GM19023 (cell line): ENCODE measurements at regions not wholly inside any gene's neighbourhood (a gene's known extent, or its start where the extent isn't known, plus 50 kb on each side); places are given as distances from the start of the nearest gene placed in this dataset.

ENCODE experiments used
- ATAC-seq: cut with Tn5 transposase; IDR thresholded peaks from one replicate; pipeline ENCODE4 v1.9.1; 2021; ENCODE audit warnings: mild to moderate bottlenecking, moderate library complexity; ENCODE audit not compliant: unreplicated experiment

- ATAC-seq = no peak
Observed at GRCh38 chr11:91871791-91872190, 352.8 kb upstream of the FAT3 start.

- ATAC-seq = no peak
Observed at GRCh38 chr11:91871048-91871447, 353.6 kb upstream of the FAT3 start.

GRCh38 chr11:91869686-91870085, 354.9 kb upstream of the FAT3 start:
- ATAC-seq = no peak

GRCh38 chr11:91866642-91867041, 358.0 kb upstream of the FAT3 start:
- no peak for ATAC-seq

- ATAC-seq = no peak
Observed at GRCh38 chr11:91860661-91861060, 364.0 kb upstream of the FAT3 start.

- no peak for ATAC-seq
Observed at GRCh38 chr11:91859666-91860065, 365.0 kb upstream of the FAT3 start.

- ATAC-seq = no peak
Observed at GRCh38 chr11:91857179-91857578, 367.4 kb upstream of the FAT3 start.

GRCh38 chr11:91854780-91855179, 369.8 kb upstream of the FAT3 start:
- no peak for ATAC-seq

- ATAC-seq = no peak
Observed at GRCh38 chr11:91854171-91854570, 370.4 kb upstream of the FAT3 start.

- ATAC-seq = no peak
Observed at GRCh38 chr11:91851908-91852307, 372.7 kb upstream of the FAT3 start.

GRCh38 chr11:91850533-91851275, 373.9 kb upstream of the FAT3 start:
- ATAC-seq = no peak

GRCh38 chr11:91850021-91850420, 374.6 kb upstream of the FAT3 start:
- no peak for ATAC-seq

GRCh38 chr11:91846649-91847048, 378.0 kb upstream of the FAT3 start:
- no peak for ATAC-seq

- ATAC-seq = no peak
Observed at GRCh38 chr11:91846002-91846401, 378.6 kb upstream of the FAT3 start.

- no peak for ATAC-seq
Observed at GRCh38 chr11:91840640-91841240, 383.9 kb upstream of the FAT3 start.

- ATAC-seq = no peak
Observed at GRCh38 chr11:91837411-91838330, 386.9 kb upstream of the FAT3 start.

- no peak for ATAC-seq
Observed at GRCh38 chr11:91835051-91835560, 389.5 kb upstream of the FAT3 start.

GRCh38 chr11:91828901-91829300, 395.7 kb upstream of the FAT3 start:
- no peak for ATAC-seq

- ATAC-seq = no peak
Observed at GRCh38 chr11:91825777-91826176, 398.8 kb upstream of the FAT3 start.

GRCh38 chr11:91823252-91823830, 401.3 kb upstream of the FAT3 start:
- ATAC-seq = no peak

GRCh38 chr11:91822805-91823204, 401.8 kb upstream of the FAT3 start:
- ATAC-seq = no peak
